Gastrocnemius medialis (tissue), 4 donors: ENCODE measurements at regions not wholly inside any gene's neighbourhood (a gene's known extent, or its start where the extent isn't known, plus 50 kb on each side); places are given as distances from the start of the nearest gene placed in this dataset.

Source experiments
- ATAC-seq, 2 donors: fragments of 150-250 bp; one replicate each; pipeline ENCODE4 v1.9.1; 2016
- DNase-seq, 2 donors: peaks; one replicate each; pipeline ENCODE4 v3.0.0-alpha.2; 2019
- H3K27ac ChIP-seq, 4 donors: fragments of 200-600 bp; sonication (generic); 1 replicate in 1 of 4; 2 replicates in 3 of 4; pipeline ENCODE4 v1.5.1; 2016 to 2018; ENCODE audit warnings: mild to moderate bottlenecking in 2 of 4, moderate library complexity in 1 of 4
- H3K27me3 ChIP-seq, 3 donors: fragments of 200-600 bp; sonication (generic) in 2 of 3; 1 replicate in 1 of 3; 2 replicates in 2 of 3; pipeline versions ENCODE4 v1.5.1 to v1.6.0; 2016 to 2019; ENCODE audit warnings: mild to moderate bottlenecking in 1 of 3, moderate library complexity in 1 of 3
- H3K36me3 ChIP-seq, 2 donors: fragments of 200-600 bp; sonication (generic) in 1 of 2; one replicate each; pipeline ENCODE4 v1.5.1; 2017 to 2018
- H3K4me1 ChIP-seq, 2 donors: fragments of 200-600 bp; sonication (generic) in 1 of 2; one replicate each; pipeline ENCODE4 v1.5.1; 2016 to 2017; ENCODE audit warnings: mild to moderate bottlenecking in 2 of 2
- H3K4me3 ChIP-seq, 4 donors: fragments of 200-600 bp; sonication (generic) in 3 of 4; 1 replicate in 1 of 4; 2 replicates in 3 of 4; pipeline ENCODE4 v1.5.1; 2016 to 2019; ENCODE audit warnings: mild to moderate bottlenecking in 2 of 4
- H3K9me3 ChIP-seq, 3 donors: fragments of 200-600 bp; sonication (generic) in 2 of 3; 1 replicate in 1 of 3; 2 replicates in 2 of 3; pipeline ENCODE4 v1.5.1; 2016 to 2019
- CTCF ChIP-seq, 5 experiments: fragments of 450-650 bp in 3 of 5; fragments of 200-600 bp in 2 of 5; sonication (generic) in 2 of 5; IDR thresholded peaks in 4 of 5; conservative IDR thresholded peaks in 1 of 5; 1 replicate in 4 of 5; 2 replicates in 1 of 5; pipeline ENCODE4 v1.5.1; 2016 to 2019; ENCODE audit warnings: antibody characterized with exemption in 5 of 5, mild to moderate bottlenecking in 3 of 5, moderate library complexity in 3 of 5
- POLR2A ChIP-seq, 2 donors: fragments of 450-650 bp; IDR thresholded peaks; one replicate each; pipeline ENCODE4 v1.6.1; 2017; ENCODE audit warnings: antibody characterized with exemption in 2 of 2, mild to moderate bottlenecking in 2 of 2, moderate library complexity in 2 of 2
- in situ Hi-C, 4 donors: fragments of 200-750 bp; cut with MboI; loops; one replicate each; pipeline versions ENCODE4 v1.15.0 to v1.8.0; 2017; ENCODE audit warnings: low sequenced_read_pairs in 4 of 4
- intact Hi-C: fragments of 100-400 bp; cut with DNase I; formaldehyde crosslinking; loops from one replicate; pipeline ENCODE4 v1.15.1; 2023; ENCODE audit warnings: low total_unique reads

- intact Hi-C loops: no loop called here
- no peak overlapping the region for H3K27ac ChIP-seq
- H3K4me3 ChIP-seq: no peak overlapping the region
- H3K36me3 ChIP-seq: no peaks in the 10 kb centered on the region
- ATAC-seq (no peak), DNase-seq (no peak)
- no peak for TF ChIP-seq CTCF (IDR thresholded peaks at IDR 0.05 in 4 of 5, conservative IDR thresholded peaks at IDR 0.05 in 1 of 5)
- TF ChIP-seq POLR2A (IDR thresholded peaks at IDR 0.05): no peak
- H3K27me3 ChIP-seq: no peaks in the 10 kb centered on the region
- H3K4me1 ChIP-seq: no peaks in the 10 kb centered on the region
- in situ Hi-C loops: no loop called here
- no peaks in the 10 kb centered on the region for H3K9me3 ChIP-seq
Observed at GRCh38 chr5:129384193-129384592, 75.9 kb upstream of the ADAMTS19 start.

DNA sequence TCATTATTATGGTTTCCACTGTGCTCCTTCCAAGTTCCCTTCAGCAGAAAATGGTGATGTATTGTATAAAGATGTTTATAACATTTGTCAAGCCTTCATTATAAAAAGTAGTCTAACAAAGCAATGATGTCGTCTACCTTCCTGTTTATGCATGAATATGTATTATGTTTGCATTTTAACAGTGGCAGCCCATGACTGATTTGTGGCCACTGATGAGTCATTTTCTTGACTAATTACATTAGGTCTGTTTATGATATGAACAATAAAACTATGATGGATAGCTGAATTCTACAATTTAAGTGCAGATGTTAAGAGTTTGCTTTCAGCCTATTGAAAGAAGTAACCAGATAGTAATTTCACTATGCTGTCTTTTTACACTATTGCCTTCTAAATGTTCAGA is 75.4 kb upstream of the ADAMTS19 start:
- ATAC-seq: no peak
- intact Hi-C loops (no loop called here), in situ Hi-C loops (no loop called here)
- no peaks in the 10 kb centered on the region for H3K4me1 ChIP-seq
- DNase-seq: no peak
- H3K9me3 ChIP-seq: no peaks in the 10 kb centered on the region
- TF ChIP-seq CTCF (IDR thresholded peaks at IDR 0.05 in 4 of 5, conservative IDR thresholded peaks at IDR 0.05 in 1 of 5) (no peak), POLR2A (IDR thresholded peaks at IDR 0.05) (no peak)
- H3K4me3 ChIP-seq: no peak overlapping the region
- no peaks in the 10 kb centered on the region for H3K36me3 ChIP-seq
- H3K27me3 ChIP-seq: no peaks in the 10 kb centered on the region
- H3K27ac ChIP-seq: no peak overlapping the region

DNA sequence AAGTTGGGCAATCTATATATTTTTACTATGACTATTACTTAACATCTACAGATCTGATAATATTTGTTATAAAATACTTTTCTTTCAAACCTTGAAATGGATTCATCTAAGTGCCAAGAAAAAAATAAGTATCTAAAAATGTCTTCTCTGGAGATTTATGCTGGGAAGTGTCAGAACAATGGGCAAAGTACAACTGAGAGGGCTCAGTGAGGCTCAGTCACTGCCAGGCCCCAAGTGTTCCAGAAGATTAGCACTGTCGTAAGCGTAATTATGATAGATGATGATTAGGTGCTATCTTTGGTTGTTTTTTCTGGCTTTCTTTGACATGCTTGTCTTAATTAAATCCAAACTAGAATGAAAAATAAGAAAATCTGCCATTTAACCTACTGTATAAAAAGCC is 72.2 kb upstream of the ADAMTS19 start:
- in situ Hi-C loops: no loop called here
- ATAC-seq: no peak
- TF ChIP-seq POLR2A (IDR thresholded peaks at IDR 0.05) (no peak), CTCF (IDR thresholded peaks at IDR 0.05 in 4 of 5, conservative IDR thresholded peaks at IDR 0.05 in 1 of 5) (no peak)
- Histone ChIP-seq H3K4me1 (no peaks in the 10 kb centered on the region), H3K27ac (no peak overlapping the region), H3K9me3 (no peaks in the 10 kb centered on the region), H3K4me3 (no peak overlapping the region), H3K27me3 (no peaks in the 10 kb centered on the region), H3K36me3 (no peaks in the 10 kb centered on the region)
- intact Hi-C loops: no loop called here
- DNase-seq: no peak

DNA sequence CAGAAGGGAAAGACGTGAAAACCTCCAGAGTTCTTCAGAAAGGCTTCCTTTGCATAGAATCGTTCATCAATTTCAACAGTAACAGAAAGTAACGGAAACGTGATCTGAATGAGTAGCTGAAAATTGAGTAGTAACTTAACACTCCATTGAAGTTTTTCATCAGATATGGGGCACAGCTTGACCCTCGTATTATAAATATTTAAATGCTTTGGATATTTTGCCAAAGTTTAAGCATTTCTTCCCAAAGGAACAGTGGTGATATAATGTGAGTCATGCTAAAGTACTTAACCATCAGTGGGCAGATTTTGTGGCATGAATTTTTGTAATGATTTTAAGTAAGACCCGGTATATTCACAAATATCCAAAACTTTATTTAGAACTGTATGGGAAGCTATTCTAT is 67.4 kb upstream of the ADAMTS19 start:
- intact Hi-C loops: no loop called here
- in situ Hi-C loops: no loop called here
- TF ChIP-seq CTCF (IDR thresholded peaks at IDR 0.05 in 4 of 5, conservative IDR thresholded peaks at IDR 0.05 in 1 of 5): no peak
- TF ChIP-seq POLR2A (IDR thresholded peaks at IDR 0.05): no peak
- H3K4me3 ChIP-seq: no peak overlapping the region
- no peaks in the 10 kb centered on the region for H3K9me3 ChIP-seq
- ATAC-seq (no peak), DNase-seq (no peak)
- H3K36me3 ChIP-seq: no peaks in the 10 kb centered on the region
- H3K27me3 ChIP-seq: no peaks in the 10 kb centered on the region
- no peak overlapping the region for H3K27ac ChIP-seq
- no peaks in the 10 kb centered on the region for H3K4me1 ChIP-seq

GRCh38 chr5:129395247-129395646 is 64.9 kb upstream of the ADAMTS19 start:
- in situ Hi-C loops: no loop called here

More at GRCh38 chr5:129395247-129395646, 64.9 kb upstream of the ADAMTS19 start:
- DNase-seq (no peak), ATAC-seq (no peak)
- TF ChIP-seq CTCF (IDR thresholded peaks at IDR 0.05 in 4 of 5, conservative IDR thresholded peaks at IDR 0.05 in 1 of 5) (no peak), POLR2A (IDR thresholded peaks at IDR 0.05) (no peak)
- H3K27me3 ChIP-seq: no peaks in the 10 kb centered on the region
- H3K36me3 ChIP-seq: no peaks in the 10 kb centered on the region
- H3K27ac ChIP-seq: no peak overlapping the region
- no peaks in the 10 kb centered on the region for H3K9me3 ChIP-seq
- intact Hi-C loops: no loop called here
- no peak overlapping the region for H3K4me3 ChIP-seq
- no peaks in the 10 kb centered on the region for H3K4me1 ChIP-seq
